ENCODE measurements at regions not wholly inside any gene's neighbourhood (a gene's known extent, or its start where the extent isn't known, plus 50 kb on each side); places are given as distances from the start of the nearest gene placed in this dataset.
A peak's percentile ranks its signal among the peaks of the same experiment; 100 is the strongest.

- H3K4me1 Mint-ChIP-seq (ENCODE audit: low read depth, unreplicated experiment) = no peaks in the 10 kb centered on the region
- no peaks in the 10 kb centered on the region for H3K36me3 Mint-ChIP-seq (ENCODE audit: insufficient read depth, unreplicated experiment)
- BruUV-seq (replicated peaks) = no TSS peak
- Histone ChIP-seq H3K4me3 (ENCODE audit: low read depth, low read length) (no peak overlapping the region), H3K9me3 (no peaks in the 10 kb centered on the region), H3K27me3 (replicated peaks; ENCODE audit: control insufficient read depth, insufficient read depth, low read length) (no peaks in the 10 kb centered on the region), H3K4me1 (no peaks in the 10 kb centered on the region), H3K36me3 (ENCODE audit: control insufficient read depth, insufficient read depth, low read length) (no peaks in the 10 kb centered on the region)
- ChIA-PET POLR2A (no interaction called here), CTCF (no interaction called here)
- no peak overlapping the region for H3K4me3 Mint-ChIP-seq (ENCODE audit: unreplicated experiment)
- H3K27ac Mint-ChIP-seq (ENCODE audit: unreplicated experiment) = no peak overlapping the region
- TF ChIP-seq CTCF (IDR thresholded peaks at IDR 0.05; ENCODE audit: insufficient read depth in 1 of 2, low read depth in 1 of 2, low read length in 1 of 2, severe bottlenecking in 1 of 2, unreplicated experiment in 1 of 2) = no peak
- H3K27me3 Mint-ChIP-seq (ENCODE audit: insufficient read depth, unreplicated experiment) = no peaks in the 10 kb centered on the region
- H3K9me3 Mint-ChIP-seq (ENCODE audit: unreplicated experiment) = no peaks in the 10 kb centered on the region
- no peak for DNase-seq
- intact Hi-C loops (cut with micrococcal nuclease; ENCODE audit: unreplicated experiment) = no loop called here
Observed at GRCh38 chrX:43540318-43540717, 115.8 kb upstream of the MAOA start.

- intact Hi-C loops (cut with micrococcal nuclease; ENCODE audit: unreplicated experiment) = loop anchor here (10.0 kb wide), 1 partner anchor 577 kb away; no protein-coding TSS in a partner anchor
Observed at GRCh38 chrX:43551590-43551989, 104.5 kb upstream of the MAOA start.

GRCh38 chrX:43552156-43552555 is 103.9 kb upstream of the MAOA start:
- TF ChIP-seq CTCF (IDR thresholded peaks at IDR 0.05; ENCODE audit: insufficient read depth in 1 of 2, low read depth in 1 of 2, low read length in 1 of 2, severe bottlenecking in 1 of 2, unreplicated experiment in 1 of 2) = no peak
- peaks cover 8% of the 10 kb centered on the region; the same call in 1 of the 2 replicates for H3K4me1 ChIP-seq
- peak; percentile 47 to 57 for DNase-seq
- Mint-ChIP-seq H3K27me3 (ENCODE audit: insufficient read depth, unreplicated experiment) (no peaks in the 10 kb centered on the region), H3K27ac (ENCODE audit: unreplicated experiment) (peak overlapping the region; percentile 51), H3K9me3 (ENCODE audit: unreplicated experiment) (peaks cover 13% of the 10 kb centered on the region), H3K36me3 (ENCODE audit: insufficient read depth, unreplicated experiment) (no peaks in the 10 kb centered on the region), H3K4me1 (ENCODE audit: low read depth, unreplicated experiment) (peaks cover 12% of the 10 kb centered on the region), H3K4me3 (ENCODE audit: unreplicated experiment) (no peak overlapping the region)
- no peak overlapping the region for H3K4me3 ChIP-seq (ENCODE audit: low read depth, low read length)
- no peaks in the 10 kb centered on the region for H3K36me3 ChIP-seq (ENCODE audit: control insufficient read depth, insufficient read depth, low read length)
- no peaks in the 10 kb centered on the region for H3K27me3 ChIP-seq (replicated peaks; ENCODE audit: control insufficient read depth, insufficient read depth, low read length)
- CTCF ChIA-PET = no interaction called here
- POLR2A ChIA-PET = no interaction called here
- H3K9me3 ChIP-seq = no peaks in the 10 kb centered on the region
- BruUV-seq (replicated peaks) = no TSS peak
- intact Hi-C loops (cut with micrococcal nuclease; ENCODE audit: unreplicated experiment) = loop anchor here (10.0 kb wide), 1 partner anchor 577 kb away; no protein-coding TSS in a partner anchor

More at GRCh38 chrX:43551590-43551989, 104.5 kb upstream of the MAOA start:
- H3K4me3 Mint-ChIP-seq (ENCODE audit: unreplicated experiment) = no peak overlapping the region
- DNase-seq = no peak
- H3K36me3 ChIP-seq (ENCODE audit: control insufficient read depth, insufficient read depth, low read length) = no peaks in the 10 kb centered on the region
- H3K27me3 ChIP-seq (replicated peaks; ENCODE audit: control insufficient read depth, insufficient read depth, low read length) = no peaks in the 10 kb centered on the region
- H3K36me3 Mint-ChIP-seq (ENCODE audit: insufficient read depth, unreplicated experiment) = no peaks in the 10 kb centered on the region
- BruUV-seq (replicated peaks) = no TSS peak
- peaks cover 12% of the 10 kb centered on the region for H3K4me1 Mint-ChIP-seq (ENCODE audit: low read depth, unreplicated experiment)
- no peaks in the 10 kb centered on the region for H3K9me3 ChIP-seq
- no peak for TF ChIP-seq CTCF (IDR thresholded peaks at IDR 0.05; ENCODE audit: insufficient read depth in 1 of 2, low read depth in 1 of 2, low read length in 1 of 2, severe bottlenecking in 1 of 2, unreplicated experiment in 1 of 2)
- CTCF ChIA-PET = no interaction called here
- peak overlapping the region; percentile 51 for H3K27ac Mint-ChIP-seq (ENCODE audit: unreplicated experiment)
- peaks cover 8% of the 10 kb centered on the region; the same call in 1 of the 2 replicates for H3K4me1 ChIP-seq
- H3K27me3 Mint-ChIP-seq (ENCODE audit: insufficient read depth, unreplicated experiment) = no peaks in the 10 kb centered on the region
- no peak overlapping the region for H3K4me3 ChIP-seq (ENCODE audit: low read depth, low read length)
- H3K9me3 Mint-ChIP-seq (ENCODE audit: unreplicated experiment) = peaks cover 13% of the 10 kb centered on the region
- POLR2A ChIA-PET = no interaction called here

All from Caco-2 (cell line).